Activated CD4-positive, alpha-beta T cell treated with anti-CD3 and anti-CD28 coated beads, Interleukin-2, amount 50 U/mL, for 16 hours (primary cell): ENCODE measurements at regions not wholly inside any gene's neighbourhood (a gene's known extent, or its start where the extent isn't known, plus 50 kb on each side); places are given as distances from the start of the nearest gene placed in this dataset.

Experiments
- DNase-seq: peaks from one replicate; pipeline ENCODE4 v3.0.0-alpha.2; 2020

GRCh38 chr1:222912730-222913129 lies 97.9 kb downstream of the DISP1 start:
- no peak for DNase-seq

GRCh38 chr1:222914861-222915632 lies 100.2 kb downstream of the DISP1 start:
- no peak for DNase-seq

GRCh38 chr1:222916100-222916499 lies 101.3 kb downstream of the DISP1 start:
- DNase-seq: no peak

GRCh38 chr1:222918801-222919477 lies 104.1 kb downstream of the DISP1 start:
- no peak for DNase-seq

- DNase-seq: no peak
These were observed 104.6 kb downstream of the DISP1 start for GRCh38 chr1:222919478-222919865.

GRCh38 chr1:222920169-222920568 lies 105.3 kb downstream of the DISP1 start:
- no peak for DNase-seq

GRCh38 chr1:222921945-222922344 lies 107.1 kb downstream of the DISP1 start:
- DNase-seq: no peak

- no peak for DNase-seq
These were observed 108.7 kb downstream of the DISP1 start for GRCh38 chr1:222923506-222923905.

GRCh38 chr1:222924136-222924706 lies 109.4 kb downstream of the DISP1 start:
- DNase-seq: no peak

GRCh38 chr1:222926566-222926965 lies 111.7 kb downstream of the DISP1 start:
- DNase-seq: no peak

GRCh38 chr1:222927031-222927430 lies 112.2 kb downstream of the DISP1 start:
- DNase-seq: no peak

GRCh38 chr1:222928212-222928611 lies 113.4 kb downstream of the DISP1 start:
- DNase-seq: no peak

GRCh38 chr1:222930070-222930469 lies 115.2 kb downstream of the DISP1 start:
- DNase-seq: no peak

- no peak for DNase-seq
These were observed 116.2 kb downstream of the DISP1 start for GRCh38 chr1:222931023-222931422.

GRCh38 chr1:222933273-222933672 lies 118.4 kb downstream of the DISP1 start:
- DNase-seq: no peak

- DNase-seq: no peak
These were observed 120.5 kb downstream of the DISP1 start for GRCh38 chr1:222935239-222935900.

- no peak for DNase-seq
These were observed 121.2 kb downstream of the DISP1 start for GRCh38 chr1:222936042-222936441.

- no peak for DNase-seq
These were observed 124.1 kb downstream of the DISP1 start for GRCh38 chr1:222938986-222939385.

GRCh38 chr1:222940095-222940494 lies 125.3 kb downstream of the DISP1 start:
- DNase-seq: no peak

GRCh38 chr1:222940906-222941305 lies 126.1 kb downstream of the DISP1 start:
- DNase-seq: no peak

GRCh38 chr1:222941425-222941824 lies 126.6 kb downstream of the DISP1 start:
- DNase-seq: no peak

GRCh38 chr1:222946436-222946835 lies 131.6 kb downstream of the DISP1 start:
- DNase-seq: no peak

GRCh38 chr1:222948079-222948478 lies 133.2 kb downstream of the DISP1 start:
- peak; percentile 3 for DNase-seq

GRCh38 chr1:222950892-222951291 lies 136.1 kb downstream of the DISP1 start:
- no peak for DNase-seq
